Right cardiac atrium (tissue), 5 donors: ENCODE measurements at regions not wholly inside any gene's neighbourhood (a gene's known extent, or its start where the extent isn't known, plus 50 kb on each side); places are given as distances from the start of the nearest gene placed in this dataset.

ENCODE experiments used
- ATAC-seq, 2 donors: fragments of 200-7000 bp; cut with Tn5 transposase; one replicate each; pipeline versions ENCODE4 v1.8.0 to v1.9.1; 2020; ENCODE audit warnings: moderate library complexity in 2 of 2, mild to moderate bottlenecking in 1 of 2
- DNase-seq, 3 donors: peaks; one replicate each; pipeline ENCODE4 v3.0.0-alpha.2; 2020
- H3K27ac ChIP-seq: one replicate; pipeline ENCODE4 v1.5.1; 2013; ENCODE audit warnings: mild to moderate bottlenecking, low read length, control low read depth, moderate library complexity
- H3K27me3 ChIP-seq: one replicate; pipeline ENCODE4 v1.6.1; 2013; ENCODE audit not compliant: control insufficient read depth, insufficient read depth
- H3K4me1 ChIP-seq: one replicate; pipeline ENCODE4 v1.6.1; 2013; ENCODE audit warnings: low read length; ENCODE audit not compliant: control insufficient read depth, insufficient read depth
- H3K4me3 ChIP-seq: one replicate; pipeline ENCODE4 v1.5.1; 2013; ENCODE audit warnings: low read length, control low read depth
- H3K9me3 ChIP-seq: one replicate; pipeline ENCODE4 v1.6.1; 2013; ENCODE audit warnings: low read length; ENCODE audit not compliant: control insufficient read depth
- WGBS: extraction: QIAGEN DNeasy Blood & Tissue Kit; methylation state at CpG from one replicate; pipeline ENCODE4 v1.1.7; 2013; 5-methylcytosine and 5-hydroxymethylcytosine counted together
- intact Hi-C, 4 donors: fragments of 100-400 bp; cut with DNase I; formaldehyde crosslinking; loops; one replicate each; pipeline versions ENCODE4 v1.11.0 to v1.14.0; 2022 to 2023
- donor health status: healthy with polysubstance abuse.
- donor health status: DM: no; HTN: yes; CAD: no.
- donor health status: DM: no; HTN: no; CAD: no.
- donor health status: DM: no; HTN: yes; CAD: no; lungs with severe emphysema.
- donor health status: DM: yes; HTN: yes; CAD: no.

- DNase-seq (no peak), ATAC-seq (no peak)
- Histone ChIP-seq H3K4me1 (no peaks in the 10 kb centered on the region), H3K27me3 (no peaks in the 10 kb centered on the region), H3K9me3 (no peaks in the 10 kb centered on the region), H3K4me3 (no peak overlapping the region), H3K27ac (no peak overlapping the region)
- WGBS: 74% methylated on average over 10 of the region's 10 CpGs
- intact Hi-C loops: no loop called here
Observed at GRCh38 chr6:2502998-2503674, 247.6 kb downstream of the MYLK4 start.

- ATAC-seq (no peak), DNase-seq (no peak)
- Histone ChIP-seq H3K4me3 (no peak overlapping the region), H3K4me1 (no peaks in the 10 kb centered on the region), H3K9me3 (no peaks in the 10 kb centered on the region), H3K27me3 (no peaks in the 10 kb centered on the region), H3K27ac (no peak overlapping the region)
- 79% methylated on average over 17 of the region's 18 CpGs for WGBS
- intact Hi-C loops: no loop called here
Observed at GRCh38 chr6:2502096-2502997, 248.4 kb downstream of the MYLK4 start.

GRCh38 chr6:2497922-2498623 lies 252.6 kb downstream of the MYLK4 start:
- ATAC-seq (no peak), DNase-seq (no peak)
- no peaks in the 10 kb centered on the region for H3K4me1 ChIP-seq
- 86% methylated on average over 11 of the region's 11 CpGs for WGBS
- H3K27ac ChIP-seq: no peak overlapping the region
- intact Hi-C loops: no loop called here
- no peak overlapping the region for H3K4me3 ChIP-seq
- H3K27me3 ChIP-seq: no peaks in the 10 kb centered on the region
- no peaks in the 10 kb centered on the region for H3K9me3 ChIP-seq

GRCh38 chr6:2496291-2496690 lies 250.9 kb upstream of the GMDS start:
- no peaks in the 10 kb centered on the region for H3K9me3 ChIP-seq
- intact Hi-C loops: no loop called here
- no peak overlapping the region for H3K27ac ChIP-seq
- DNase-seq (no peak), ATAC-seq (no peak)
- no peak overlapping the region for H3K4me3 ChIP-seq
- no peaks in the 10 kb centered on the region for H3K27me3 ChIP-seq
- WGBS: 75% methylated on average over 8 of the region's 8 CpGs
- H3K4me1 ChIP-seq: no peaks in the 10 kb centered on the region

GRCh38 chr6:2492686-2493523 lies 247.5 kb upstream of the GMDS start:
- intact Hi-C loops: no loop called here
- 68% methylated on average over 12 of the region's 12 CpGs for WGBS
- peak in 1 of 2 donors; percentile 31 for ATAC-seq
- H3K4me1 ChIP-seq: no peaks in the 10 kb centered on the region
- DNase-seq: no peak
- no peak overlapping the region for H3K27ac ChIP-seq
- H3K27me3 ChIP-seq: no peaks in the 10 kb centered on the region
- no peak overlapping the region for H3K4me3 ChIP-seq
- H3K9me3 ChIP-seq: no peaks in the 10 kb centered on the region

GRCh38 chr6:2491137-2491536 lies 245.7 kb upstream of the GMDS start:
- H3K27me3 ChIP-seq: no peaks in the 10 kb centered on the region
- DNase-seq: no peak
- ATAC-seq: no peak
- no peaks in the 10 kb centered on the region for H3K4me1 ChIP-seq
- intact Hi-C loops: no loop called here
- H3K9me3 ChIP-seq: no peaks in the 10 kb centered on the region
- 96% methylated on average over 14 of the region's 14 CpGs for WGBS
- no peak overlapping the region for H3K27ac ChIP-seq
- no peak overlapping the region for H3K4me3 ChIP-seq

GRCh38 chr6:2488578-2488977 lies 243.2 kb upstream of the GMDS start:
- 84% methylated on average over 6 of the region's 6 CpGs for WGBS
- Histone ChIP-seq H3K9me3 (no peaks in the 10 kb centered on the region), H3K27me3 (no peaks in the 10 kb centered on the region), H3K4me3 (no peak overlapping the region), H3K4me1 (no peaks in the 10 kb centered on the region), H3K27ac (no peak overlapping the region)
- DNase-seq (no peak), ATAC-seq (no peak)
- intact Hi-C loops: no loop called here

- Histone ChIP-seq H3K27me3 (no peaks in the 10 kb centered on the region), H3K9me3 (no peaks in the 10 kb centered on the region), H3K4me1 (no peaks in the 10 kb centered on the region), H3K4me3 (no peak overlapping the region), H3K27ac (no peak overlapping the region)
- WGBS: 54% methylated on average over 7 of the region's 7 CpGs
- DNase-seq (peak in 1 of 3 donors; percentile 63), ATAC-seq (no peak)
- intact Hi-C loops: no loop called here
Observed at GRCh38 chr6:2485116-2485515, 239.7 kb upstream of the GMDS start.

- no peak overlapping the region for H3K27ac ChIP-seq
- no peak for ATAC-seq
- WGBS: 82% methylated on average over 2 of the region's 2 CpGs
- intact Hi-C loops: no loop called here
- no peaks in the 10 kb centered on the region for H3K27me3 ChIP-seq
- no peak for DNase-seq
- no peak overlapping the region for H3K4me3 ChIP-seq
- H3K4me1 ChIP-seq: peaks cover 7% of the 10 kb centered on the region
- H3K9me3 ChIP-seq: no peaks in the 10 kb centered on the region
Observed at GRCh38 chr6:2482773-2483172, 237.4 kb upstream of the GMDS start.

GRCh38 chr6:2481307-2481706 lies 235.9 kb upstream of the GMDS start:
- no peak for DNase-seq
- no peak for ATAC-seq
- intact Hi-C loops: no loop called here
- WGBS: 86% methylated on average over 4 of the region's 4 CpGs
- no peak overlapping the region for H3K4me3 ChIP-seq
- peaks cover 7% of the 10 kb centered on the region for H3K4me1 ChIP-seq
- no peaks in the 10 kb centered on the region for H3K9me3 ChIP-seq
- no peaks in the 10 kb centered on the region for H3K27me3 ChIP-seq
- peak overlapping the region; percentile 79 for H3K27ac ChIP-seq
